GM23338 (cell line): ENCODE measurements at regions not wholly inside any gene's neighbourhood (a gene's known extent, or its start where the extent isn't known, plus 50 kb on each side); places are given as distances from the start of the nearest gene placed in this dataset.
"Not testable (repeated sequence)": the region's sequence is repeated elsewhere in the genome, so short reads cannot be mapped to it uniquely, and the experiment has no call there.

Source experiments
- ATAC-seq: fragments of 200-7000 bp; cut with Tn5 transposase; 3 replicates; pipeline ENCODE4 v1.9.1; 2020
- DNase-seq: peaks from one replicate; pipeline ENCODE4 v3.0.0-alpha.2; 2015; ENCODE audit warnings: low spot score
- H2AFZ ChIP-seq: fragments of 200-600 bp; sonication (generic); 2 replicates; pipeline ENCODE4 v1.8.0; 2016; ENCODE audit warnings: antibody characterized with exemption, mild to moderate bottlenecking, moderate library complexity
- H3F3A ChIP-seq: fragments of 200-600 bp; sonication (generic); replicated peaks from 2 replicates; pipeline ENCODE4 v1.8.0; 2017; ENCODE audit warnings: antibody characterized with exemption, mixed run types, low read depth
- H3K27ac ChIP-seq: fragments of 200-600 bp; sonication (generic); 2 replicates; pipeline ENCODE4 v1.6.1; 2016; ENCODE audit warnings: low read depth
- H3K27me3 ChIP-seq: fragments of 200-600 bp; sonication (generic); 2 replicates; pipeline ENCODE4 v1.8.0; 2016; ENCODE audit warnings: mild to moderate bottlenecking, mixed run types, moderate library complexity; ENCODE audit not compliant: insufficient read depth
- H3K36me3 ChIP-seq: fragments of 200-600 bp; sonication (generic); 2 replicates; pipeline ENCODE4 v1.8.0; 2016; ENCODE audit warnings: mild to moderate bottlenecking; ENCODE audit not compliant: insufficient read depth
- H3K4me1 ChIP-seq: fragments of 200-600 bp; sonication (generic); 2 replicates; pipeline ENCODE4 v1.8.0; 2016; ENCODE audit warnings: mild to moderate bottlenecking, moderate library complexity; ENCODE audit not compliant: insufficient read depth
- H3K4me2 ChIP-seq: fragments of 200-600 bp; sonication (generic); 2 replicates; pipeline ENCODE4 v1.7.1; 2017; ENCODE audit warnings: mixed run types
- H3K4me3 ChIP-seq: fragments of 200-600 bp; sonication (generic); 2 replicates; pipeline ENCODE4 v1.6.1; 2016; ENCODE audit warnings: mixed run types
- H3K79me2 ChIP-seq: fragments of 200-600 bp; sonication (generic); replicated peaks from 2 replicates; pipeline ENCODE4 v1.8.0; 2017; ENCODE audit warnings: mild to moderate bottlenecking; ENCODE audit not compliant: insufficient read depth
- H3K9me2 ChIP-seq: fragments of 200-600 bp; sonication (generic); 2 replicates; pipeline ENCODE4 v1.8.0; 2017; ENCODE audit not compliant: insufficient read depth
- H4K20me1 ChIP-seq: fragments of 200-600 bp; sonication (generic); replicated peaks from 2 replicates; pipeline ENCODE4 v1.8.0; 2017; ENCODE audit warnings: mild to moderate bottlenecking; ENCODE audit not compliant: insufficient read depth
- H3K27ac Mint-ChIP-seq: 2 replicates; pipeline ENCODE4 v1.8.0; 2020; ENCODE audit warnings: inconsistent platforms, mild to moderate bottlenecking, moderate library complexity, mixed read lengths
- H3K27me3 Mint-ChIP-seq: 3 replicates; pipeline ENCODE4 v1.8.0; 2022; ENCODE audit warnings: low read depth, mild to moderate bottlenecking, moderate library complexity, mixed read lengths, inconsistent platforms; ENCODE audit not compliant: insufficient read depth, poor library complexity
- H3K36me3 Mint-ChIP-seq: 3 replicates; pipeline ENCODE4 v1.8.0; 2021; ENCODE audit warnings: low read depth, mild to moderate bottlenecking, inconsistent platforms, moderate library complexity, mixed read lengths
- H3K4me1 Mint-ChIP-seq: 3 replicates; pipeline ENCODE4 v1.8.0; 2020; ENCODE audit warnings: mild to moderate bottlenecking, inconsistent platforms, mixed read lengths
- H3K4me3 Mint-ChIP-seq: 3 replicates; pipeline ENCODE4 v1.8.0; 2021; ENCODE audit warnings: moderate library complexity, mild to moderate bottlenecking, inconsistent platforms, mixed read lengths
- H3K9me3 Mint-ChIP-seq: 3 replicates; pipeline ENCODE4 v1.8.0; 2020; ENCODE audit warnings: moderate library complexity, mild to moderate bottlenecking, inconsistent platforms, mixed read lengths
- EZH2phosphoT487 ChIP-seq: fragments of 200-600 bp; sonication (generic); IDR thresholded peaks from one replicate; pipeline ENCODE4 v1.8.1; 2018; ENCODE audit warnings: antibody characterized with exemption; ENCODE audit not compliant: unreplicated experiment
- JUNB ChIP-seq: IDR thresholded peaks from one replicate; pipeline ENCODE4 v1.6.1; 2016; ENCODE audit warnings: antibody characterized with exemption; ENCODE audit not compliant: unreplicated experiment
- NANOG ChIP-seq: IDR thresholded peaks from 2 replicates; pipeline ENCODE4 v1.6.1; 2016; ENCODE audit warnings: antibody characterized with exemption, borderline replicate concordance
- POLR2AphosphoS5 ChIP-seq: IDR thresholded peaks from 2 replicates; pipeline ENCODE4 v1.6.1; 2016; ENCODE audit warnings: antibody characterized with exemption, low read depth
- STAT1 ChIP-seq: IDR thresholded peaks from one replicate; pipeline ENCODE4 v1.6.1; 2016; ENCODE audit warnings: antibody characterized with exemption; ENCODE audit not compliant: unreplicated experiment
- ZNF114 ChIP-seq: fragments of 250-450 bp; sonication (Bioruptor Pico); IDR thresholded peaks from 2 replicates; pipeline ENCODE4 v1.5.0; 2020; ENCODE audit warnings: mild to moderate bottlenecking, moderate library complexity
- ZNF331 ChIP-seq: fragments of 250-450 bp; sonication (Bioruptor Pico); IDR thresholded peaks from 2 replicates; pipeline ENCODE4 v1.5.0; 2020; ENCODE audit warnings: low read depth, mild to moderate bottlenecking, moderate library complexity
- ZNF462 ChIP-seq: fragments of 250-450 bp; sonication (Bioruptor Pico); IDR thresholded peaks from 2 replicates; pipeline ENCODE4 v1.5.0; 2020; ENCODE audit warnings: mild to moderate bottlenecking, moderate library complexity
- TF ChIP-seq, protein P1 (sequence below): IDR thresholded peaks from 2 replicates; pipeline ENCODE4 v1.6.1; 2016; ENCODE audit warnings: antibody characterized with exemption

DNA sequence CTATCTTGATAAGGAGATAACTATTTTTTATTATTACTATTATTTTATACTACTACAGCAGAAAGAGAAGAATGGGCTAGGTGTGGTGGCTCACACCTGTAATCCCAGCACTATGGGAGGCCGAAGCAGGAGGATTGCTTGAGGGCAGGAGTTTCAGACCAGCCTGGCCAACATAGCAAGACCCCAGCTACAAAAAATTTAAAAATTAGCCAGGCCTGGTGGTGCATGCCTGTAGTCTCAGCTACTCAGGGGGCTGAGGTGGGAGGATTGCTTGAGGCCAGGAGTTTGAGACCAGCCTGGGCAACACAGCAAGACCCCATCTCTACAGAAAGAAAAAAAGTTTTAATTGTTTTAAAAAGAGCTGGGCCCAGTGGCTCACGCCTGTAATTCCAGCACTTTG, 58.9 kb upstream of the CUX1 start:
- not testable (repeated sequence) for H3K36me3 ChIP-seq, H3K4me2 ChIP-seq, ATAC-seq, H3K9me3 Mint-ChIP-seq, H2AFZ ChIP-seq, H3K9me2 ChIP-seq, H3K4me1 ChIP-seq, H3K4me1 Mint-ChIP-seq, H3K27ac Mint-ChIP-seq, H3K27me3 Mint-ChIP-seq, H4K20me1 ChIP-seq, H3K79me2 ChIP-seq, H3K4me3 ChIP-seq, DNase-seq, H3K36me3 Mint-ChIP-seq, H3F3A ChIP-seq, H3K27ac ChIP-seq, H3K27me3 ChIP-seq, H3K4me3 Mint-ChIP-seq

- Histone ChIP-seq H3K4me2 (no peak overlapping the region), H3K4me3 (no peak overlapping the region), H3K9me2 (no peaks in the 10 kb centered on the region), H3K4me1 (no peaks in the 10 kb centered on the region), H3K27ac (no peak overlapping the region), H4K20me1 (no peaks in the 10 kb centered on the region), H3K79me2 (no peaks in the 10 kb centered on the region), H2AFZ (peak overlapping the region; percentile 43; the same call in 1 of the 2 replicates), H3K36me3 (no peaks in the 10 kb centered on the region), H3F3A (no peaks in the 10 kb centered on the region), H3K27me3 (no peaks in the 10 kb centered on the region)
- peaks cover 8% of the 10 kb centered on the region for H3K27me3 Mint-ChIP-seq
- H3K36me3 Mint-ChIP-seq: no peaks in the 10 kb centered on the region
- no peaks in the 10 kb centered on the region for H3K4me1 Mint-ChIP-seq
- DNase-seq: no peak
- no peak for ATAC-seq
- H3K27ac Mint-ChIP-seq: no peak overlapping the region
- H3K4me3 Mint-ChIP-seq: no peak overlapping the region
- TF ChIP-seq ZNF331 (CRISPR knock-in tag) (no peak), POLR2AphosphoS5 (no peak), NANOG (no peak), EZH2phosphoT487 (no peak), ZNF114 (CRISPR knock-in tag) (no peak), JUNB (no peak)
- H3K9me3 Mint-ChIP-seq: no peaks in the 10 kb centered on the region
These were observed 53.2 kb upstream of the CUX1 start for GRCh38 chr7:101764221-101764620.

DNA sequence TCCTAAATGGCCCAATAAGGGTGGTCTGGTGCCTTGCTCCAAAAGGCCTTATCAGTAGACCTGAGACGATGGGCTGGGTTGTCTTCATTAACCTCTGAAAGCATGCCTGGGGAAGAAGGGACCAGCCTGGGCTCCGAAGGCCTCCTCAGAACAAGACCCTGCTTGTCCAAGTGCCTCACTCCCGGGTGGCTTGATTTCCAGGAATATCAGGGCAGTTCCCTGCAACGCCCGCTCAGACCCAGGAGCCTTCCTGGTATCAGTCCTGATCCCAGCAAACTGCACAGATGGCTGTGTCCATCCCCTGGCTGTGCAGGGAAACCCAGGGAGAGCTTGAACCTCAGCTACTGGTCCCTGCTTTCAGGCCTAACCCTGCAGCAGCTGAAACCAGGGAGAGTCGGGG, 49.9 kb upstream of the CUX1 start:
- Mint-ChIP-seq H3K36me3 (no peaks in the 10 kb centered on the region), H3K4me3 (no peak overlapping the region), H3K27ac (no peak overlapping the region), H3K9me3 (no peaks in the 10 kb centered on the region), H3K4me1 (no peaks in the 10 kb centered on the region), H3K27me3 (peaks cover 8% of the 10 kb centered on the region)
- DNase-seq (no peak), ATAC-seq (no peak)
- no peaks in the 10 kb centered on the region for H3K27me3 ChIP-seq
- no peak overlapping the region for H3K27ac ChIP-seq
- H4K20me1 ChIP-seq: no peaks in the 10 kb centered on the region
- H3F3A ChIP-seq: no peaks in the 10 kb centered on the region
- no peaks in the 10 kb centered on the region for H3K9me2 ChIP-seq
- H3K4me3 ChIP-seq: no peak overlapping the region
- no peak overlapping the region for H3K4me2 ChIP-seq
- H3K4me1 ChIP-seq: no peaks in the 10 kb centered on the region
- no peaks in the 10 kb centered on the region for H3K36me3 ChIP-seq
- no peaks in the 10 kb centered on the region for H3K79me2 ChIP-seq
- H2AFZ ChIP-seq: peak overlapping the region; percentile 59; the same call in 1 of the 2 replicates
- TF ChIP-seq ZNF462 (no peak), EZH2phosphoT487 (no peak), STAT1 (no peak), ZNF114 (CRISPR knock-in tag) (no peak), POLR2AphosphoS5 (no peak), NANOG (no peak), ZNF331 (CRISPR knock-in tag) (no peak)
- TF ChIP-seq, protein P1, sequence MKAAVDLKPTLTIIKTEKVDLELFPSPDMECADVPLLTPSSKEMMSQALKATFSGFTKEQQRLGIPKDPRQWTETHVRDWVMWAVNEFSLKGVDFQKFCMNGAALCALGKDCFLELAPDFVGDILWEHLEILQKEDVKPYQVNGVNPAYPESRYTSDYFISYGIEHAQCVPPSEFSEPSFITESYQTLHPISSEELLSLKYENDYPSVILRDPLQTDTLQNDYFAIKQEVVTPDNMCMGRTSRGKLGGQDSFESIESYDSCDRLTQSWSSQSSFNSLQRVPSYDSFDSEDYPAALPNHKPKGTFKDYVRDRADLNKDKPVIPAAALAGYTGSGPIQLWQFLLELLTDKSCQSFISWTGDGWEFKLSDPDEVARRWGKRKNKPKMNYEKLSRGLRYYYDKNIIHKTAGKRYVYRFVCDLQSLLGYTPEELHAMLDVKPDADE: no peak
